HFFc6 (cell line): ENCODE measurements at regions not wholly inside any gene's neighbourhood (a gene's known extent, or its start where the extent isn't known, plus 50 kb on each side); places are given as distances from the start of the nearest gene placed in this dataset.

Source experiments
- DNase-seq: peaks from one replicate; pipeline ENCODE4 v3.0.0-alpha.2; 2018
- H3K27ac Mint-ChIP-seq: 2 replicates; pipeline ENCODE4 v1.8.0; 2020; ENCODE audit warnings: mild to moderate bottlenecking, mixed read lengths
- H3K27me3 Mint-ChIP-seq: 2 replicates; pipeline ENCODE4 v1.8.0; 2021; ENCODE audit warnings: mild to moderate bottlenecking, moderate library complexity, mixed read lengths; ENCODE audit not compliant: insufficient read depth
- H3K36me3 Mint-ChIP-seq: 2 replicates; pipeline ENCODE4 v1.8.0; 2021; ENCODE audit warnings: low read depth, mixed read lengths
- H3K4me1 Mint-ChIP-seq: 2 replicates; pipeline ENCODE4 v1.8.0; 2020; ENCODE audit warnings: low read depth, mixed read lengths
- H3K4me3 Mint-ChIP-seq: 2 replicates; pipeline ENCODE4 v1.8.0; 2020; ENCODE audit warnings: mild to moderate bottlenecking, moderate library complexity, mixed read lengths
- H3K9me3 Mint-ChIP-seq: 2 replicates; pipeline ENCODE4 v1.8.0; 2020; ENCODE audit warnings: mild to moderate bottlenecking, mixed read lengths
- CTCF ChIP-seq: fragments of 200-600 bp; sonication (generic); IDR thresholded peaks from 2 replicates; pipeline ENCODE4 v1.5.0; 2021; ENCODE audit warnings: antibody characterized with exemption, mild to moderate bottlenecking

DNA sequence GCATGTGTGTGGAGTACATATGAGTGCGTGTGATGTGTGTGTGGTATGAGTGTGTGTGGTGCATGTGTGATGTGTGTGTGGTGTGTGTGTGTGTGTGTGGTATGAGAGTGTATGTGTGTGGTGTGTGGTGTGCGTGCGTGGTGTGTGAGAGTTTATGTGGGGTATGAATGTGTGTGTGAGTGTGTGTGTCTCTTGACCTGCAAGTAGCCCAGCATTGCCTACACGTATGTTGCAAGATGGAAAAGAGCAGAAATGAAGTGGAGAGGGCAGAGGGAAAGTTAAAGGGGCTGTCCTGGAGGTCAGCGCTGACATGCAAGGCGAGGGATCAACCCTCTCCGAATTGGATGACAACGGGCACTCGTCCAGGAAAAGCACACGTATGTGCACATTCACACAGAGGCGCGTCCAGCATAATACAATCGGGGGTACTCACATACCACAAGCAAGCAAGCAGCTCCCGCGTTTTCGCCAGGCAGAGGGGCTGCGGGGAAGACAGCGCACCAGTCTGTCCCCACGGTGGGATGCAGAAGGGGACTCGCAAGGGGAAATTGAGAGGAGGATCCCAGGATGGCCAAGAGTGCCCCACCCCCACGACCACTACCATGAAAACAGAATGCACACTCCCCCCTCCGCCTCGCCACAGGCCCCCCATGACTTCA lies 174.5 kb upstream of the AFDN start:
- H3K9me3 Mint-ChIP-seq = peaks cover 20% of the 10 kb centered on the region

GRCh38 chr6:167652701-167653095 lies 174.0 kb upstream of the AFDN start:
- Mint-ChIP-seq H3K36me3 (no peaks in the 10 kb centered on the region), H3K4me1 (no peaks in the 10 kb centered on the region), H3K9me3 (peaks cover 20% of the 10 kb centered on the region), H3K4me3 (no peak overlapping the region), H3K27ac (no peak overlapping the region), H3K27me3 (no peaks in the 10 kb centered on the region; the same call in 1 of the 2 replicates)
- no peak for DNase-seq
- no peak for TF ChIP-seq CTCF

More for the DNA sequence above, 174.5 kb upstream of the AFDN start:
- no peak for DNase-seq
- Mint-ChIP-seq H3K27me3 (no peaks in the 10 kb centered on the region; the same call in 1 of the 2 replicates), H3K36me3 (no peaks in the 10 kb centered on the region), H3K4me3 (no peak overlapping the region), H3K27ac (no peak overlapping the region), H3K4me1 (no peaks in the 10 kb centered on the region)
- no peak for TF ChIP-seq CTCF

DNA sequence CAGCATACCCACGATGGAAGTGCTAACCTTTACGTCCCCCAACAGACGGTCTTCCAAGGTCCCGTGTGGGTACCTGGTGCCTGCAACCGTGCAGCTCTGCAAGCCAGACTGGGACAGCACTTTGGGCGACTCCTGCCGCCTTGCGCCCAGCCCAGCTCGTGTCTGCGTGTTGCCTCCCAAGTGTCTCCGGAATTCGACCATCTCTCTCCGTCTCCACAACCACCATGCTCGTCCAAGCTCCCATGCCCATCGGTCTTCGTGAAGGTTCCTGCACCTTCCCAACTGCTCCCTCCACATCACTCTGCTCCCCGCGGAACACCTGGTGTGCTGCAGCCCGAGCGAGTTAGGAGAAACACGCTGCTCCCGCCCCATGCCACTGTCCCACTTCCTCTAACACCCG lies 173.2 kb upstream of the AFDN start:
- Mint-ChIP-seq H3K4me1 (no peaks in the 10 kb centered on the region), H3K27me3 (no peaks in the 10 kb centered on the region; the same call in 1 of the 2 replicates), H3K27ac (no peak overlapping the region), H3K4me3 (no peak overlapping the region), H3K36me3 (0 out of 2 replicates have a peak, but pooled peaks cover 5% of the 10 kb centered on the region), H3K9me3 (peaks cover 25% of the 10 kb centered on the region)
- TF ChIP-seq CTCF = no peak
- DNase-seq = no peak

- Mint-ChIP-seq H3K27ac (no peak overlapping the region), H3K4me1 (no peaks in the 10 kb centered on the region), H3K36me3 (0 out of 2 replicates have a peak, but pooled peaks cover 5% of the 10 kb centered on the region), H3K4me3 (no peak overlapping the region), H3K27me3 (no peaks in the 10 kb centered on the region; the same call in 1 of the 2 replicates), H3K9me3 (peaks cover 18% of the 10 kb centered on the region)
- no peak for DNase-seq
- TF ChIP-seq CTCF = no peak
Observed at GRCh38 chr6:167654389-167654788, 172.3 kb upstream of the AFDN start.

DNA sequence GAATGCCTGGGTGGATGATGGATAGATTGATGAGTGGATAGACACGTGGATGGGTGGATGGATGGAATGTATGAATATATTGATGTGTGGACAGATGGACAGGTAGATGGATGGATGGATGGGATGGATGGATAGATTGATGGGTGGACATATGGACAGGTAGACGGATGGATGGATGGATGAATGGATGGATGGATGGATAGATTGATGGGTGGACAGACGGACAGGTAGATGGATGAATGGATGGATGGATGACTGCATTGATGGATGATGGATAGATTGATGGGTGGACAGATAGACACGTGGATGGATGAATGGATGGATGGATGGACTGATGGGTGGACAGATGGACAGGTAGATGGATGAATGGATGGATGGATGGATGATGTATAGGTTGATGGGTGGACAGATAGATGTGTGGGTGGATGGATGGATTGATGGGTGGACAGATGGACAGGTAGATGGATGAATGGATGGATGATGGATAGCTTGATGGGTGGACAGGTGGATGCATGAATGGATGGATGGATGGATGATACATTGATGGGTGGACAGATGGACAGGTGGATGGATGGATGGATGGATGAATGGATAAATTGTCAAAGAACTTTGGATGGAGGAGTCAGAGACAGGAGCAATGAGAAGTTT lies 171.4 kb upstream of the AFDN start:
- DNase-seq = no peak
- Mint-ChIP-seq H3K27ac (no peak overlapping the region), H3K27me3 (no peaks in the 10 kb centered on the region; the same call in 1 of the 2 replicates), H3K4me3 (no peak overlapping the region), H3K9me3 (peaks cover 13% of the 10 kb centered on the region), H3K4me1 (no peaks in the 10 kb centered on the region), H3K36me3 (0 out of 2 replicates have a peak, but pooled peaks cover 5% of the 10 kb centered on the region)
- no peak for TF ChIP-seq CTCF
